ENCODE measurements at regions not wholly inside any gene's neighbourhood (a gene's known extent, or its start where the extent isn't known, plus 50 kb on each side); places are given as distances from the start of the nearest gene placed in this dataset.
"Not testable (repeated sequence)": the region's sequence is repeated elsewhere in the genome, so short reads cannot be mapped to it uniquely, and the experiment has no call there.

- DNase-seq (ENCODE audit: low read depth): no peak
Measured at GRCh38 chr5:35561396-35561795, 56.3 kb upstream of the SPEF2 start.

DNA sequence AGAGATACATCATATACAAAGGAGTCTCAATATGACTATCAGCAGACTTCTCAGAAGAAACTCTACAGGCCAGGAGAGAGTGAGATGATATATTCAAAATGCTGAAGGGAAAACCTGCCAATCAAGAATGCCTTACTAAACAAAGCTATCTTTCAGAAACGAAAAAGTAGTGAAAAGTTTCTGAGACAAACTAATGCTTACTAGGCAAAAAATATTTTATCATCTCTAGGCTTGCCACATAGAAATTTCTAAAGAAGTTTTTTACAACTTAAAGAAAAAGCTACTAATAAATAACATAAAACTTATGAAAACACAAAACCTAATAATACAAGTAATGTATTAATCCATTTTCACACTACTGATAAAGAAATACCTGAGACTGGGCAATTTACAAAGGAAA lies 59.9 kb upstream of the SPEF2 start:
- no peak for DNase-seq (ENCODE audit: low read depth)

GRCh38 chr5:35557199-35557598 lies 60.5 kb upstream of the SPEF2 start:
- no peak for DNase-seq (ENCODE audit: low read depth)

DNA sequence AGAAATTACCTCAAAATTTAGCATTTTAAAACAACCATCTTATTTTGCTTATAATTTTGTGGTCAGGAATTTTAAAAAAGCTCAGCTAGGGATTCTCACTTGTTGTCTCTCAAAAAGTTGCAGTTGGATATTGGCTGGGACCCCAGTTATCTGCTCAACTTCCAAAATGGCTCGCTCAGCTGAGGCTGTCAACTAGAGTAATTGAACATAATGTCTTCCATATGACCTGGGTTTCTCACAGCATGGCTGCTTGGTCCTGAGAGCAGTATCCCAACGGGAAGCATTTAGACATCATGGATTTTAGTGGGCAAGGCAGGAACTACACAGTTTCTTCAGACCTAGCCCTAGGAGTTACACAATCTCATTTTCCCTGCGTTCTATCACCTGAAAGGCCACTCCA lies 63.6 kb upstream of the SPEF2 start:
- peak; percentile 66 for DNase-seq (ENCODE audit: low read depth)

- no peak for DNase-seq (ENCODE audit: low read depth)
Measured at GRCh38 chr5:35545190-35545589, 72.5 kb upstream of the SPEF2 start.

- DNase-seq (ENCODE audit: low read depth): no peak
Measured at GRCh38 chr5:35543408-35543807, 74.3 kb upstream of the SPEF2 start.

- no peak for DNase-seq (ENCODE audit: low read depth)
Measured at GRCh38 chr5:35540002-35540401, 77.7 kb upstream of the SPEF2 start.

- DNase-seq (ENCODE audit: low read depth): no peak
Measured at GRCh38 chr5:35538198-35538931, 79.3 kb upstream of the SPEF2 start.

GRCh38 chr5:35533156-35533555 lies 84.5 kb upstream of the SPEF2 start:
- no peak for DNase-seq (ENCODE audit: low read depth)

DNA sequence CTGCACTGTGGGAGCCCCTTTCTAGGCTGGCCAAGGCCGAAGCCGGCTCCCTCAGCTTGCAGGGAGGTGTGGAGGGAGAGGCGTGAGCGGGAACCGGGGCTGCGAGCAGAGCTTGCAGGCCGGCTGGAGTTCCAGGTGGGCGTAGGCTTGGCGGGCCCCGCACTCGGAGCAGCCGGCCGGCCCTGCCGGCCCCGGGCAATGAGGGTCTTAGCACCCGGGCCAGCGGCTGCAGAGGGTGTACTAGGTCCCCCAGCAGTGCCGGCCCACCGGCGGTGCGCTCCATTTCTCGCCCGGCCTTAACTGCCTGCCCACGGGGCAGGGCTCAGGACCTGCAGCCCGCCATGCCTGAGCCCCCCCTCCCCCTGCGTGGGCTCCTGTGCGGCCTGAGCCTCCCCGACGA lies 86.1 kb upstream of the SPEF2 start:
- DNase-seq (ENCODE audit: low read depth): not testable (repeated sequence)

DNA sequence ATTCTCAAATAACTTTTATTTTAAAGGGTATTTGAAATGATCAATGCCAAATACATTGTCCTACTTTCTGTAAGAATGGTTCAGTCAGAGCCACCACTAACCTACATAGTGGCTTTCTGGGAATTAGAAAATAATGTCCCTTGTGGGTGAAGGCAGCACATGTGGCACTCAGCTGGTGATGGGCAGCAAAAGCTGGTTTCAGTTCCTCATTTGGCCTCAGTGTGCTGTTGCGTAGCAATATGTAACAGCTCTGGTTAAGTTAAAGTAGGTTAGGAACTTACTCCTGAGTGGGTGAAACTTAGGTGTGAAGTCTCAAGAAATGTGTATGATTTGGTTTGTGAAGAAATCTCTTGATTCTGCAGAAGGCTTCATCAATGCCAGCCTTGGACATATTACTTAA lies 99.6 kb upstream of the SPEF2 start:
- no peak for DNase-seq (ENCODE audit: low read depth)

- no peak for DNase-seq (ENCODE audit: low read depth)
Measured at GRCh38 chr5:35516271-35516670, 101.4 kb upstream of the SPEF2 start.

DNA sequence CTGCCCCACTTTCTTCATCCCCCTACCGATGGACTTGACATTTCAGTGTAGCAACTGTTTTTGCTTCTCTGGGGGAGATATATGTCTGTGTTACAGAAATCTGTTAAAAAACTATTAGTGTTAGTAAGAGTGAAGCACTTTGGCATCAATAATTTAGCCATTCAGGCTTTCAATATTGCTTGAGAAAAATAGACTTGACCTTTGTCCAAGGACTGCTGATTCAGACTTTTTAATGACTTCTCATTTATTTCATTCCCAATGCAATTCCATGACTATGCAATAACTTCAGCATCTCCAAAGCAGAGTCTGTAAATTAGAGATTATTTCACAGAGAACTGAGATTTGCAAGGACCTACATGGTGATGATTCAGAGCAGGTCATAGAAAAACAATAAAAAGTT lies 104.1 kb upstream of the SPEF2 start:
- no peak for DNase-seq (ENCODE audit: low read depth)

DNA sequence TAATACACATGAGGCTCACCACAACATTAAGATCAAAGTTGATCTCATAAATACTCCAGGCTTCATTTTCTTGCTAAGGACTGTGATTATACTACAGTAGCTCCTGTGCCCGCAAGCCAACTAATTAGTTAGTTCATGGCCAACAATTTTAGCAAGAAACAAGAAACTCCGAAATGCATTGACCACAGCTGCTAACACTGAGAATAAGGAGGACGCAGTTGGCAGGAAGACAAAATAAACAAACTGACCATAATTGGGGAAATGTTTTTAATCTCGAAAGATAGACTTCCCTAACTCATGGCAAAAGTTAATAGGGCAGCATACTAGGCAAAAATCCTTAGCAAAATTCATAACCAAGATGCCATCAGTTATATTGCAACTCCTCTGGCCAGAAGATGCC lies 115.5 kb upstream of the SPEF2 start:
- no peak for DNase-seq (ENCODE audit: low read depth)

DNA sequence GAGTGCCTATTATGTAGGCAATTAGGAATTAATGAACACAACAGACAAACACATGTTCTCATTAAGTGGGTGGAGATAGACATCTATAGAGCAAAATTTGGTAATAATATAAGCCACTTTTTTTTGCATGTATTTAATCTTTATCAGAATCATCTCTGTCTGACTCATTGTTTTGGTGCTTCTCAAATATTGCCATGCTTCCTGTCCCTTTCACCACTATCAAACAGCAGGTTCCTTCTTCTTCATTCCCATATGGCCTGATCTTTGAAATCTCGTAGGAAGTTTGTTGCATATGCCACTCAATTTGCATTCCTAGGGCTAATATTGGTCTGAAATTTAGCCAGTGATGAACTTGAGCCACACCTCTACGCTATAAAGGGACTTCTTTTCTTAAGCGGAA lies 128.9 kb upstream of the SPEF2 start:
- no peak for DNase-seq (ENCODE audit: low read depth)

DNA sequence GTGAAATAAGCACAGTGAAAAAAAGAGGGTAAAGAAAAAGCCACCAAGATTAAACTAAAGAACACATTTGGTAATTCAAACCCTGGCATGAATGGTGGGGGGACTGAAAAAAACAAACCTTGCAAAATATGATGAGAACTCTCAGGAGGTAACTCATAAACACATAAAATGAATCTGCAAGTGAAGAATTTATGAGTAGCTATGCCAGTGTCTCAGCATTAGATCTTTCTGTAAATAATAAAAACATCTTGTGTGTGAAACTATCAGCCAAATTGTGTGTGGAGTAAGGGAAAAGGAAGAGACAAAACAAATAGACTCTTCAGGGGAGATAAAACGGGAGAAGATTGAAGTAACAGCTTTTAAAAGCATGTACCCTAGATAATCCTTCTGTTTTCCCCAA lies 129.6 kb upstream of the SPEF2 start:
- no peak for DNase-seq (ENCODE audit: low read depth)

DNA sequence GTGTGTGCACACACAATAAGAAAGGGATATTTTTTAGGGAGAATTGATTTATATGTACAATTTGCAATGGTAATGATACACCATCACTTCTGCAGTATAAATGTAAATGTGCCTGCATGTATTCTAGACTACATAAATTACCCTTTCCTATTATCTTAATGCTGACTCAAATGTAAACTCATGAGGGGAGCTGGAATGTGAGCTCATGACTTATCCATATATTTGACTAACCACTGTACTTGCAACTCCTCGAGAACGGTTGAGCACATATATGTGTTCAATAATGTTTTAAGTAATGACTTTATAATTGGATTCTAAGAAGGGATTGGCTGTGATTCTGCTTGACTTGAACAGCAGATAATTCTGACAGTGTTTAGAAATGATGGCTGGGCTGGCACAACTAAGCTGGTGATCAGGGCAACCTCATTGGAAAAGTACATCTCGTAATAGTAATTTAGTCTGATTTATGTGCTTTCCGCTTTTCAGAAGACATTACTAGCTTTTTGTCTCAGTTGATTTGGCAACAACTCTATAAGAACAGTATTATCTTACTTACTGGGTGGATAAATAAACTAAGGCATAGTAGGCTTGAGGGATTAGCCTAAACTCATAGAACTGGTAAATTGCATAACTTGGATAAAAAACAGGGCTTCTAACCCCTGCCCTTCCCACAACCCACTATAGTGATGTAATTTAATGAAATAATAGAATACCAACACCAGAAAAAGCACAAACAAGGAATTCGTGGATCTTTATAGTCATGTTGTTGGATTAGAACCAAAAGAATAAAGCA lies 130.2 kb upstream of the SPEF2 start:
- no peak for DNase-seq (ENCODE audit: low read depth)

DNA sequence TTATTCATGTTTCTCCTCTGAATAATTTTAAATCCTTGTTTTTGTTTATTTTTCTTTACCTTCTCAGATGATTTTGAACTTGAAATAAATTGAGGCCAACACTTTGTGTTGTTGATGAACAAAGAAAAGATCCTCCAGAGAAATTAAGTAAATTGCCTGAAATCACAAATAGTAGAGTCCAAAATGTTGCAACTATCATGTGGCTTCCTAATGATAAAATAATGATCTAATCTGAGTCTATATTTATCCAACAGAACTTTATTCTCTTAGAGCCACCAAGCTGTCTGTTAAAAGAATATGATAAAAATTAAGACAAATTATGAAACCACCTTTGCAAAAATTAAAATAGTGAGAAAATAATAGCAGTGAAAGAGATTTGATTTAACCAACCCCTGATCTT lies 132.2 kb upstream of the SPEF2 start:
- no peak for DNase-seq (ENCODE audit: low read depth)

DNA sequence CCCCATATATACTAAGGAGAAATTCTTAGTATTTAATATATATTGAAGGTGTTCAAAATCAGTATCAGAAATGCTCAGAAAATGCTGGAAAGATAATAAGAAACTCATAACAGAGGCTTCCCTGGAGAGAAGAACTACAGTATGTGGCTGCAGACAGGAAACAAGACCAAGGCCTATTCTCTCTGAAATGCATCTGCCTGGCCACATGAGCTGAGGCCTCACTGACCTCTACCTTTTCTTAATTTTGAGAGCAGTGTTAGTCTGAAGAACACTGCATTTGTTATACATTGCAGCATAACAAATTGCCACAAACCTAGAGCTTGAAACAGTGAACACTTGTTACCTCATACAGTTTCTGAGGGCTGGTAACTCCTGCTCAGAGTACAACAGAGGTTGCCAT lies 133.4 kb upstream of the SPEF2 start:
- no peak for DNase-seq (ENCODE audit: low read depth)

DNA sequence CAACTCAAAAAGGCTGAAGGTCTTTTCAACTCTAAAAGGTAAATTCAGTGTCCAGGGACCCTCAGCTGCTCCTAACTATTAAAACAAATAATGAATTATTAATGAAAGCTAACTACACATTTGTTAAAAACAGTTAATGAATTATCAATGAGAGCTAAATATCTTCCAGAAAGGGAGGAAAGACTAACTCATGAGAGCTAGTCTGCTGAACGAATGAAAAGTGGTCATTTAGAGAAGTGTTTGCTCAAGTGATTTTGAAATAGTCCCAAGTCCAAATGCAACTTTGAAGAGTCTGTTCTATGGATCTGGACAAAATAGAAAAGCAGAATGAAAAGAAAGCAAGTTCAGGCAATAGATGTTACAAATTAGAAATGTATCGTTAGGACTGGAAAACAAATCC lies 133.9 kb upstream of the SPEF2 start:
- no peak for DNase-seq (ENCODE audit: low read depth)

GRCh38 chr5:35483191-35483590 lies 134.5 kb upstream of the SPEF2 start:
- DNase-seq (ENCODE audit: low read depth): no peak

DNA sequence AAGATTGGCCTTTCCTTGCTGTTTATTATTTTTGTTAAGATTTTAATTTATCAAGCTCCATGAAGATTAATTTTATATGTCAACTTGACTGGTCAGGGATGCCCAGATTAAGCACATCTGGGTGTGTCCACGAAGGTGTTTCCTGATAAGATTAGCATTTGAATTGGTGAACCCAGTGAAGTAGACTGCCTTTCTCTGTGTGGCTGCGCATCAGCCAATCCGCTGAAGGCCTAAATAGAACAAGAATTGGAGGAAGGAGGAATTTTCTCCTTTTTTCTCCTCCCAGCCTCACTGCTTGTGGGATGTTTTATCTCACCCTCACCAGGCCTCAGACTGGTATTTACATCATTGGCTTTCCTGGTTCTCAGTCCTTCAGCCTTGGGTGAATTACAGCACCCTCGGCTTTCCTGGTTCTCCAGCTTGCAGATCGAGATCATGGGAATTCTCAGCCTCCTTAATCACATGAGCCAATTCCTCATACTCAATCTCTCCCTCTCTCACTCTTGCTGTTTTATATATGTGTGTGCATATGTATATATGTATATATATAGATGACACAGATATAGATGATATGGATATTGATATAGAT lies 135.4 kb upstream of the SPEF2 start:
- no peak for DNase-seq (ENCODE audit: low read depth)

All from forelimb muscle (tissue), 1 donor.